ENCODE measurements at regions not wholly inside any gene's neighbourhood (a gene's known extent, or its start where the extent isn't known, plus 50 kb on each side); places are given as distances from the start of the nearest gene placed in this dataset.
"Not testable (repeated sequence)": the region's sequence is repeated elsewhere in the genome, so short reads cannot be mapped to it uniquely, and the experiment has no call there.

- Histone ChIP-seq H3K27ac (ENCODE audit: insufficient read depth, low read length, poor library complexity, severe bottlenecking) (no peak overlapping the region), H3K9me3 (ENCODE audit: control insufficient read depth, low read length) (no peaks in the 10 kb centered on the region), H3K4me1 (ENCODE audit: control insufficient read depth, insufficient read depth, low read length, poor library complexity, severe bottlenecking) (no peaks in the 10 kb centered on the region), H3K4me3 (ENCODE audit: insufficient read depth, low read depth, low read length, poor library complexity, severe bottlenecking) (no peak overlapping the region), H3K36me3 (ENCODE audit: control insufficient read depth, insufficient read depth, low read length) (no peaks in the 10 kb centered on the region), H3K27me3 (replicated peaks; ENCODE audit: control insufficient read depth, insufficient read depth, low read length, poor library complexity, severe bottlenecking) (no peaks in the 10 kb centered on the region)
- no peak for DNase-seq
Measured at GRCh38 chr6:43883847-43884651, 114.0 kb downstream of the VEGFA start.

DNA sequence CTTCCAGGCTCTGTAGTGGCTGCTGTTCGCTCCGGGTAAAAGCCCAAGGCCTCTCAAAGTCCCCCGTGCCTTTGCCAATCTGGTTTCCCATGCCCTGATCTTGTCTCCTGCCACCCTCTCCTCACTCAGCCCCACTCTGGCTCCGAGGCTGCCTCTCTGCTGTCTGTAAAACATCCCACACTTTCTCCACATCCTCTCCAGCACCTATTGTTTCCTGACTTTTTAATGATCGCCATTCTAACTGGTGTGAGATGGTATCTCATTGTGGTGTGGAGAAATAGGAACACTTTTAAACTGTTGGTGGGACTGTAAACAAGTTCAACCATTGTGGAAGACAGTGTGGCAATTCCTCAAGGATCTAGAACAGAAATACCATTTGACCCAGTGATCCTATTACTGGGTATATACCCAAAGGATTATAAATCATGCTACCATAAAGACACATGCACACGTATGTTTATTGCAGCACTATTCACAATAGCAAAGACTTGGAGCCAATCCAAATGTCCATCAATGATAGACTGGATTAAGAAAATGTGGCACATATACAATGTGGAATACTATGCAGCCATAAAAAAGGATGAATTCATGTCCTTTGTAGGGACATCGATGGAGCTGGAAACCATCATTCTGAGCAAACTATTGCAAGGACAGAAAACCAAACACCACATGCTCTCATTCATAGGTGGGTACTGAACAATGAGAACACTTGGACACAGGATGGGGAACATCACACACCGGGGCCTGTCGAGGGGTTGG, 112.9 kb downstream of the VEGFA start:
- not testable (repeated sequence) for H3K4me3 ChIP-seq (ENCODE audit: insufficient read depth, low read depth, low read length, poor library complexity, severe bottlenecking); H3K4me1 ChIP-seq (ENCODE audit: control insufficient read depth, insufficient read depth, low read length, poor library complexity, severe bottlenecking); DNase-seq; H3K27ac ChIP-seq (ENCODE audit: insufficient read depth, low read length, poor library complexity, severe bottlenecking); H3K36me3 ChIP-seq (ENCODE audit: control insufficient read depth, insufficient read depth, low read length); H3K9me3 ChIP-seq (ENCODE audit: control insufficient read depth, low read length); H3K27me3 ChIP-seq (replicated peaks; ENCODE audit: control insufficient read depth, insufficient read depth, low read length, poor library complexity, severe bottlenecking)

DNA sequence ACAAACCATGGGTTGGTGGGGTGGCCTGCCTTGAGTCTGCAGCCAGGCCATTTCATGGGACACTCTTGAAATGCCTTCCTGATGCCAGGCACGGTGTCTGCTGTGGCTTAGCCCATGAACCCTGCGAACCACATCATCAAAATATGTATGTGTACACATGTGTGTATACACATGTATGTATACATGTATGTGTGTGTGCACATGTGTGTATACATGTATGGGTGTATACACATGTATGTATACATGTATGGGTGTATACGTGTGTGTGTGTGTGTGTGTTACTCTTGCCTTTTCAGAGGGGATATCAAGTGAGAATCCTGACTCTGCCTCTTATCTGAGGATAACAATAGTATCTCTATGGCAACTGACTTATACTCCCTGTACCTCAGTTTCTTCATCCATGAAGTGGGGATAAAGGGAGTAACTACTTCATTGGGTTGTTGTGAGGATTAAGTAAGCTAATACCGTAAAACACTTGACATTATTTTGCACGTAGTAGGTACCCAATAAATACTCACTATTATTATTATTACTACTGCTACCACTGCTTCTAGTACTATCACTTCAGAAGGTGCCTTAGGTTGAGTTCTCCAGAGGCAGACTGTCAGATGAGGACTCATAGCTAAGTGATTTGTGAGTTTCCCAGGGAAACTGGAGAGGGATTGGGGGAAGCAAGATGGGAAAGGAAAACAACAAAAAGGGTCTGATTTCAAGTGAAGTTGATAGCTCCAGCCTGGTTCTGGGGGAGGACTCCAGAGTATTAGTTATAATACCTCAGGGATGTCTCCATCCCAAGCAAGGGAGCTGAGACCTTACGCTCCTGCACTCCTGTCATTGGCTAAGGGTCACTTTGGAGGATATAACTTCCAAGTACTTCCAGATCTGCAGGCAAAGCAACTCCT, 110.5 kb downstream of the VEGFA start:
- H3K9me3 ChIP-seq (ENCODE audit: control insufficient read depth, low read length) = no peaks in the 10 kb centered on the region
- H3K27me3 ChIP-seq (replicated peaks; ENCODE audit: control insufficient read depth, insufficient read depth, low read length, poor library complexity, severe bottlenecking) = no peaks in the 10 kb centered on the region
- no peak for DNase-seq
- no peaks in the 10 kb centered on the region for H3K4me1 ChIP-seq (ENCODE audit: control insufficient read depth, insufficient read depth, low read length, poor library complexity, severe bottlenecking)
- no peak overlapping the region for H3K27ac ChIP-seq (ENCODE audit: insufficient read depth, low read length, poor library complexity, severe bottlenecking)
- H3K36me3 ChIP-seq (ENCODE audit: control insufficient read depth, insufficient read depth, low read length) = no peaks in the 10 kb centered on the region
- H3K4me3 ChIP-seq (ENCODE audit: insufficient read depth, low read depth, low read length, poor library complexity, severe bottlenecking) = no peak overlapping the region

DNA sequence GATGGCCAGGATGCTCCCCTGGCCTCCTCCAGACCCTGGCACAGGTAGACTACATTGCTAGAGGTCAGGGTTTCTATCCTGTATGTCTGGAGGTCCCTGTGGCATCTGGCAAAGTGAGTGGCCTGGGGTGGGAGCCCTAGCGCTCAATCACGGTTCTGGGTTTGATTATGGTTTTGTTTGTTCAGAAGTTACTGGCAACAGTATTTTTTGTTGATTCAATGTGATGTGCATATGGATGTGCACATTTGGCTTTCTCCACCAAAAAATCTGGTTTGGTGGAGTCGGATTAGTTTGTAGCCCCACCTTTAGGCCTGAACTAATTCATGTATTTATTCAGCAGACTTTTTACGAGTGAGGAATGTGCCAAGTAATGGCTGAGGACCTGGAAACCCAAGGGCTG, 109.7 kb downstream of the VEGFA start:
- Histone ChIP-seq H3K9me3 (ENCODE audit: control insufficient read depth, low read length) (no peaks in the 10 kb centered on the region), H3K4me1 (ENCODE audit: control insufficient read depth, insufficient read depth, low read length, poor library complexity, severe bottlenecking) (no peaks in the 10 kb centered on the region), H3K36me3 (ENCODE audit: control insufficient read depth, insufficient read depth, low read length) (no peaks in the 10 kb centered on the region), H3K4me3 (ENCODE audit: insufficient read depth, low read depth, low read length, poor library complexity, severe bottlenecking) (no peak overlapping the region), H3K27me3 (replicated peaks; ENCODE audit: control insufficient read depth, insufficient read depth, low read length, poor library complexity, severe bottlenecking) (no peaks in the 10 kb centered on the region), H3K27ac (ENCODE audit: insufficient read depth, low read length, poor library complexity, severe bottlenecking) (no peak overlapping the region)
- no peak for DNase-seq

- Histone ChIP-seq H3K4me1 (ENCODE audit: control insufficient read depth, insufficient read depth, low read length, poor library complexity, severe bottlenecking) (no peaks in the 10 kb centered on the region), H3K27ac (ENCODE audit: insufficient read depth, low read length, poor library complexity, severe bottlenecking) (no peak overlapping the region), H3K4me3 (ENCODE audit: insufficient read depth, low read depth, low read length, poor library complexity, severe bottlenecking) (no peak overlapping the region), H3K27me3 (replicated peaks; ENCODE audit: control insufficient read depth, insufficient read depth, low read length, poor library complexity, severe bottlenecking) (no peaks in the 10 kb centered on the region), H3K36me3 (ENCODE audit: control insufficient read depth, insufficient read depth, low read length) (no peaks in the 10 kb centered on the region), H3K9me3 (ENCODE audit: control insufficient read depth, low read length) (no peaks in the 10 kb centered on the region)
- no peak for DNase-seq
Measured at GRCh38 chr6:43878823-43879495, 108.9 kb downstream of the VEGFA start.

DNA sequence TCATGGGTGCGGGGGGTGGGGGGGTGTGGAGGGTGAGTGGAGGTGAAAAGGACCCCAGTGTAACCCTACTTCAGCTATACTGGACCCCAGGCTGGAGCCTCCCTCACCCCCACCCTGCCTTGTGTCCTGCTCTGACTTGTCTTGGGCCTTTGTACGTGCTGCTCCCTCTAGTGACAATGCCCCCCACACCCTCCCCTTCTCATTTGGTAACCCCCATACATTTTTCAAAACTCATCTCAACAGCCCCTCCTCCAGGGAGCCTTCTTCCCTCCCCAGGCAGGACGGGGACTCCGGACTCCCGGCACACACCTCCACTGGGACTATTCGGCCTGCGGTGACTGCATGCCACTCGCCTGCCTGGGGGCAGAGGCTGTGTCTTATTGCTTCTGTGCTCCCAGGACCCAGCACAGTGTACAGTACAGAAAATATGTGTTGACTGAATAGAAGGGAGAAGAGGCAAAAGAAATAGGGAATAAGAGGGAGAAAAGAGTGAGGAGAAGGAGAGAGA, 108.2 kb downstream of the VEGFA start:
- H3K4me3 ChIP-seq (ENCODE audit: insufficient read depth, low read depth, low read length, poor library complexity, severe bottlenecking) = no peak overlapping the region
- H3K9me3 ChIP-seq (ENCODE audit: control insufficient read depth, low read length) = no peaks in the 10 kb centered on the region
- H3K27ac ChIP-seq (ENCODE audit: insufficient read depth, low read length, poor library complexity, severe bottlenecking) = no peak overlapping the region
- H3K36me3 ChIP-seq (ENCODE audit: control insufficient read depth, insufficient read depth, low read length) = no peaks in the 10 kb centered on the region
- DNase-seq = no peak
- no peaks in the 10 kb centered on the region for H3K4me1 ChIP-seq (ENCODE audit: control insufficient read depth, insufficient read depth, low read length, poor library complexity, severe bottlenecking)
- no peaks in the 10 kb centered on the region for H3K27me3 ChIP-seq (replicated peaks; ENCODE audit: control insufficient read depth, insufficient read depth, low read length, poor library complexity, severe bottlenecking)

DNA sequence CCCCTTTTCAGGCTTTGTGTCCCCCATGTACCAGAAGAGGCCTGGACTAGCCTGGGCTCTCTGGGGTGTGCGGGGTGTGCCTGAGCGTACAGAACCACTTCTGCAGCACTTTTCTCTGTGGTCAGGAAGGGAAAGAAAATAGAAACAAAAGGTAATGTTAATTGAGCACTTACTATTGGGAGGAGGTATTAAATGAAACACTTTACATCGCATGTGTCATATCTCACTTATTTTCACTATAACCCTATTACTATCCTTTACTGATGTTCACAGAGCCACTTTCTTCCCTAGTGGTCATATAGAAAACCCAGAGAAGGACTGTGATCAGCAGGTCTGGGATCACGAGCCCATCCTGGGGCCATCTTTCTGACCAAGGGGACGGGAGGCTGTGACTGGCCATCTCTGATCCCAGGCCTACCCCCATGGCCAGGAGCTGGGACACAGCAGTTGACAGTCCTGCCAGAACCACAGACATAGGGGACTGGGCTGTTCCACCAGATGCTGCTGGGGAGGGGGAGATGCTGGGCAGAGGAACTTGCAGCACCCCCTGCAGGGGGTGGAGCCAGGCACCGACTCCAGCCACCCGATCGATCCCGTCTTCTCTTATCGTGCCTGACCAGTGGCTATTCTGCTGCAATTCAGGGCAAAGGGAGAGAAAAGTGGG, 107.6 kb downstream of the VEGFA start:
- Histone ChIP-seq H3K4me3 (ENCODE audit: insufficient read depth, low read depth, low read length, poor library complexity, severe bottlenecking) (no peak overlapping the region), H3K36me3 (ENCODE audit: control insufficient read depth, insufficient read depth, low read length) (no peaks in the 10 kb centered on the region), H3K9me3 (ENCODE audit: control insufficient read depth, low read length) (no peaks in the 10 kb centered on the region), H3K4me1 (ENCODE audit: control insufficient read depth, insufficient read depth, low read length, poor library complexity, severe bottlenecking) (no peaks in the 10 kb centered on the region), H3K27me3 (replicated peaks; ENCODE audit: control insufficient read depth, insufficient read depth, low read length, poor library complexity, severe bottlenecking) (no peaks in the 10 kb centered on the region), H3K27ac (ENCODE audit: insufficient read depth, low read length, poor library complexity, severe bottlenecking) (no peak overlapping the region)
- DNase-seq = no peak

GRCh38 chr6:43877036-43877435, 107.0 kb downstream of the VEGFA start:
- Histone ChIP-seq H3K9me3 (ENCODE audit: control insufficient read depth, low read length) (no peaks in the 10 kb centered on the region), H3K27me3 (replicated peaks; ENCODE audit: control insufficient read depth, insufficient read depth, low read length, poor library complexity, severe bottlenecking) (no peaks in the 10 kb centered on the region), H3K27ac (ENCODE audit: insufficient read depth, low read length, poor library complexity, severe bottlenecking) (no peak overlapping the region), H3K4me3 (ENCODE audit: insufficient read depth, low read depth, low read length, poor library complexity, severe bottlenecking) (no peak overlapping the region), H3K36me3 (ENCODE audit: control insufficient read depth, insufficient read depth, low read length) (no peaks in the 10 kb centered on the region), H3K4me1 (ENCODE audit: control insufficient read depth, insufficient read depth, low read length, poor library complexity, severe bottlenecking) (no peaks in the 10 kb centered on the region)
- no peak for DNase-seq

GRCh38 chr6:43876602-43877001, 106.6 kb downstream of the VEGFA start:
- no peak for DNase-seq
- Histone ChIP-seq H3K4me1 (ENCODE audit: control insufficient read depth, insufficient read depth, low read length, poor library complexity, severe bottlenecking) (no peaks in the 10 kb centered on the region), H3K36me3 (ENCODE audit: control insufficient read depth, insufficient read depth, low read length) (no peaks in the 10 kb centered on the region), H3K27me3 (replicated peaks; ENCODE audit: control insufficient read depth, insufficient read depth, low read length, poor library complexity, severe bottlenecking) (no peaks in the 10 kb centered on the region), H3K4me3 (ENCODE audit: insufficient read depth, low read depth, low read length, poor library complexity, severe bottlenecking) (no peak overlapping the region), H3K9me3 (ENCODE audit: control insufficient read depth, low read length) (no peaks in the 10 kb centered on the region), H3K27ac (ENCODE audit: insufficient read depth, low read length, poor library complexity, severe bottlenecking) (no peak overlapping the region)

Measured in effector memory CD4-positive, alpha-beta T cell (primary cell).